ENCODE measurements at regions not wholly inside any gene's neighbourhood (a gene's known extent, or its start where the extent isn't known, plus 50 kb on each side); places are given as distances from the start of the nearest gene placed in this dataset.
"Not testable (repeated sequence)": the region's sequence is repeated elsewhere in the genome, so short reads cannot be mapped to it uniquely, and the experiment has no call there.

DNA sequence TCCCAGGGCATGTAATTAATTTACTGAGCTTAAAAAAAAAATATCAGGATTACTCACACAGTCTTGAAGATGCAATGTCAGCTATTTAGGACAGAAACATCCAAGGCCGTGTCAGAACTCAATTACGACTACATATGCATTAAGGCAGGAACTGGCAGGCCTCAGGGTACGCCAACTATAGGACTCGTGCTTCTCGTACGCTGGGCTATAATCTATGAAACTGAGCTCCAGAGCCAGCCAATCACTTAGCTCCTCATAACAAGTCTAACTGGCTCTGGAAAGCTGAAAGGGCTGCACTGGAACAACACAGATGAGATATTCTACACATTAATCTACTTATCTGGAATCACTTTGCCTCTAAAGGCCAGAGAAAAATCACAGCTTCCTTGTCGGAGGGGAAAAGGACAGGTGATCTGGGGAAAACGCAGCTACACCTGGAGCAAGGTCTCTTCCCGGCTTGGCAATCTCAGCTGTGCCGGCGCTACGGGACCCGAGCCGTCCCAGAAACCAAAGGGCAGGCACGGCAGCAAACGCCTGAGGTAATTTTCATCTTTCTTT lies 212.0 kb downstream of the DEPDC1B start:
- peak; percentile 29 for DNase-seq

- no peak for DNase-seq
Observed at GRCh38 chr5:60487476-60487875, 212.5 kb downstream of the DEPDC1B start.

GRCh38 chr5:60485361-60485760 lies 214.6 kb downstream of the DEPDC1B start:
- no peak for DNase-seq

DNA sequence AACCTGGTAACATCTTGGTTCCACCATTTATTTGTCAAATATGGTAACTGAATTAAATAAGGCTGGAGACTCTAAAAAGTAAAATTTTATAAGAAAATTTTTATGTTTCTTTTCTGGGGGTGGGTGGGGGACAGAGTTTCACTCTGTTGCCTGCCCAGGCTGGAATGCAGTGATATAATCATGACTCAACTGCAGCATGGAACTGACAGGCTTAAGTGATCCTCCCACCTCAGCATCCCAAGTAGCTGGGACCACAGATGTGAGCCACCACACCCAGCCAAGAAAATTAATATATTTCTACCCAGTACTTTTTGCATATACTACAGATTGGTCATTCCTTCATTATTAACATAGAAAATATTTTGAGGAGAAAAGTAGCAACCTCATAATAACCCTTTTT lies 216.9 kb downstream of the DEPDC1B start:
- no peak for DNase-seq

- DNase-seq = no peak
Observed at GRCh38 chr5:60482301-60482700, 217.7 kb downstream of the DEPDC1B start.

- no peak for DNase-seq
Observed at GRCh38 chr5:60479542-60479941, 220.4 kb downstream of the DEPDC1B start.

DNA sequence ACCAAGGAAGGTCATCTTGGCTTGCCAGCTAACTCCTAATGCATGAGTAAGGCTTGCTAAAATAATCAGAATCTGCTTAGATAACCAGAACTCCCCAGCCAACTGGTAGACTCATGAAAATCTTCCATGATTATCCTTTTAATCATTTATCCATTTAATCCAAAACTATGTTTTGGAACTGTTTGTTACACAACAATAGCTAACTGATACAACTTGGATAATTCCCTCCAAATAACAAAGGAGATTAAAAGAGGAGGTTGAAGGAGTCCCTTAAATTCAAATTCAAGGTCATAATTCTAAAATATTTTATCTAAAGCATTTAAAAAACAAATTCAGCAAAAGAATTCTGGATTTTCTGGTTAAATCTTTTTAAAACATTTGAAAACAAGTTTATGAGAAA lies 222.1 kb downstream of the DEPDC1B start:
- DNase-seq = no peak

DNA sequence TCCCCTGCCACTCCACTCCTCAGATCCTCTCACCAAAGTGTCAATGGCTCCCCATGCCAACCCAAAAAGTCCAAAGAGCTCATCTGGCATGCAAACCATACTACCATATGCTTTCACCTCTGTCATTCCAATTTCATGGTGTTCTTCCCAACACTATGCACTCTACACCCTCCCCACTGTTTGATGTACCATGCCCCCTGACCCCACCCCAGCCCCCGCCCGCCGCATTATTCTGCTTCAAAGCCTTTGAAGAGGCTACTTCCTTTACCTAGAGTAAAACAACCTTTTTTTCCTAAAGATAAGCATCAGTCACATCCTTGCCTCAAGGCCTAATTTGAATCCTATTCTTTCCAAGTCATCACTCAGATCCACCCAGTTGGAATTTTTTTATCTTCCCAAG lies 226.3 kb downstream of the DEPDC1B start:
- DNase-seq = no peak

DNA sequence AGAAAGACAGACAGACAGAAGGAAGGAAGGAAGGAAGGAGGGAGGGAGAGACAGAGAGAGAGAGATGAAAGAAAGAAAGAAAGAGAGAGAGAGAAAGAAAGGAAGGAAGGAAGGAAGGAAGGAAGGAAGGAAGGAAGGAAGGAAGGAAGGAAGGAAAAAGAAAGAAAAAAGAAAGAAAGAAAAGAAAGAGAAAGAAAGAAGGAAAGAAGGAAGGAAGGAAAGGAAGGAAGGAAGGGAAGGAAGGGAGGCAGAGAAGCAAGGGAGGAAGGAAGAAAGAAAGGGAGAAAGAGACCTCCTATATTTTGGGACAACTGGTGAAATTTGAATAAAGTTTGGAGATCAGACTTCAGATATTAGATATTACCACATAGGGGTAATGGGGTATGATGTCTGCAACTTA lies 226.9 kb downstream of the DEPDC1B start:
- not testable (repeated sequence) for DNase-seq

GRCh38 chr5:60470881-60471280 lies 229.1 kb downstream of the DEPDC1B start:
- DNase-seq = no peak

DNA sequence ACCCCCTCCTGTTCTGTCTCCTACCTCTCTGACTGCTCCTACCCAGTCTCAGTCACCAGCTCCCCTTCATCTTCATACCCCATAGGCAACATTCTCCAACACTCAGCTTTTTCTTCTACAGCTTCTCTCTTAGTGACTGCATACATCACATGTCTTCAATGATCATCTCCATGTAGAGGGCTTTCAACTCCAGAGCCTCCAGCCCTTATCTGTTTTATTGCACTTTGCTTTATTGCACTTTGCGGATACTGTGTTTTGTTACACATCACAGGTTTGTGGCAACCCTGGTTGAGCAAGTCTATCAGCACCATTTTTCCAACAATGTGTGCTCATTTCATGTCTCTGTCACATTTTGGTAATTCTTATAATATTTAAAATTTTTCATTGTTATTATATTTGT lies 230.7 kb downstream of the DEPDC1B start:
- DNase-seq = no peak

GRCh38 chr5:60463179-60463868 lies 236.6 kb downstream of the DEPDC1B start:
- DNase-seq = no peak

DNA sequence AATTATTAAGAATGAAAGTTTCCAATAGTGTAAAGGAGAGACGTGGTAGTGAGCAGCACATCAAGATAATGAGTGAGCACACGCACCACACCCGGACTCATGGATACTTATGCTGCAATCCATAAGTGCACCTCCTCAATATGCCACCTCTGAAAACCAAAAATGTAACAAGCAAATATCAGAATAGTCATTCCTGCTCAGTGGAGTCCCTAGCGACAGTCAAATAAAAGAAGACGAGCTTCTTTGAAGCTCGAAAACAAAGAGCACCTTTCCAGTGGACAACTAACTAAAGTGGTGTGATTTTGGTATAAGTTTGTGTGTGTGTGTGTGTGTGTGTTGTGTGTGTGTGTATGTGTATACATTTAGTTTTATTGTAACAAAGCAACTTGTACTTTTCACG lies 241.3 kb downstream of the DEPDC1B start:
- DNase-seq = no peak

DNA sequence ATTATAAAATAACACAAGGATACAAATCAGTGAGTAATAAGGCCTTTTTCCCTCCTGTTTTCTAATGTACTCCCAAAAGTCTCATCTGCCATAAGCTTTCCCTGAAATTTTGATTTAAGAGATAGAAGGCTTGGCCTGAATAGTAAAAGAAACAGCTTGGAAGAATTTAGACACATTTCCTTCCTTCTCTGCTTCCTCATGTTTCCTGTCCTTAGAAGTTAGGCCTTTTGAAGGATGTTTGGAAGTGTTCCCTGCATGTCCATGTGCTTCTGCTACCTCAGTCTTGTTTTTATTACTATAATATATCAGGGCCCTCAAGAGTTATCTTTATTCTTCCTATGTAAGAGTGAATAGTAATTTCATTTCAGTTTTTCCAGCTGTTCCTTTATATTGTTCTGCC lies 242.7 kb downstream of the DEPDC1B start:
- no peak for DNase-seq

- DNase-seq = no peak
Observed at GRCh38 chr5:60455589-60455988, 244.4 kb downstream of the DEPDC1B start.

- DNase-seq = not testable (repeated sequence)
Observed at GRCh38 chr5:60454277-60454676, 245.7 kb downstream of the DEPDC1B start.

DNA sequence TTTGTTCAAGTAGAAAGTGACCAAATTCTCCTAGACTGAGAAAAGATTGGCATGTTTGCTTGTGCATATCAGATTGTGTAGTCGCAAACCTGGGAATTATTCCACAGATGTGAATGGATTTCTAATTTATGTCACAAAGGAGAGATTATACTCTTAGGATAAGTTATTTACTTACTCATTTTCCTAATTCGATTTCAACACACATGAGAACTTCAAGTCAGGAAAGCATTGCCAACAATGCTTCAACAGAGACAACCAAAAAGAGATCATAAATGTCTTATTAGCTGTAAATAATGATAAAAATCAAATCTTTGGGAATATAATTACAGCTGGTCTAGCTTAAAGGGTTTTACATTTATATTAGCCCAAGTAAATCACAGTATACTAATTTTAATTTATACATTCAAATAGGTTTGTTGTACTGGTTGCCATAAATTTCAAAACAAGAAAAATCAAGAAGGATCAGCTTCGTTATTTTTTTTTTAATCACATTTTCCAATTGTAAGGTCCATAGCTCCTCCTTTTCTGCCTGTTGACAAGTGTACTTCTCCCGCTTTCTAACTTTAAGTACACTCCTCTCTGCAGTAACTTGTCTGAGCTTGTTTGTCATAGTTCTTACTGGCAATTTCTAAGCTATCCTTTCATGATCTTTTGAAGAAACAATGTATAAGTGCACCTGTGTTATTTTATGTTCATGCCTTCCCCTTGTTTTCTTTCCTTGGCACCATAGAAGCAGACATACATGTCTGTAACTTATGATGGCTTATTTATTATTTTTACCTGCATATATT lies 246.6 kb downstream of the DEPDC1B start:
- no peak for DNase-seq

DNA sequence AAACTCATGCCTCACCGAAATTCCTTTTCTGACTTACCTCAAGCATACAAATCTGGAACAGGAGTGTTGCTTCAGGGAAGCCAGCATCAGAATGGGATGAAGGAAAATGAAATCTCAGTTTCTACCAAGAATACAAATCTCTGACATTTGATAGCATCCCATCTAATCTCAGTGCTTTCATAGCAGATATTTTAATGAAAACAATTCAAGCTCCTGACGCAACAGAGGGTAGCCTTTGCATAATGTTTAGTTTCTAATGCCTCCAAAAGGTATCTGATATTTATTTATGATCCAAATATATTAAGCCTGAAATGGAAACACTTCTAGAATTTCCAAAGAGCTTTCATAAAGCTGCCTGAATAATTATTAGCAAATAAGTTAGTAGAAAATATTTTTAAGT lies 251.4 kb downstream of the DEPDC1B start:
- DNase-seq = no peak

- no peak for DNase-seq
Observed at GRCh38 chr5:60447488-60447920, 252.5 kb downstream of the DEPDC1B start.

GRCh38 chr5:60446917-60447316 lies 253.0 kb downstream of the DEPDC1B start:
- no peak for DNase-seq

- no peak for DNase-seq
Observed at GRCh38 chr5:60445921-60446320, 254.0 kb downstream of the DEPDC1B start.

DNA sequence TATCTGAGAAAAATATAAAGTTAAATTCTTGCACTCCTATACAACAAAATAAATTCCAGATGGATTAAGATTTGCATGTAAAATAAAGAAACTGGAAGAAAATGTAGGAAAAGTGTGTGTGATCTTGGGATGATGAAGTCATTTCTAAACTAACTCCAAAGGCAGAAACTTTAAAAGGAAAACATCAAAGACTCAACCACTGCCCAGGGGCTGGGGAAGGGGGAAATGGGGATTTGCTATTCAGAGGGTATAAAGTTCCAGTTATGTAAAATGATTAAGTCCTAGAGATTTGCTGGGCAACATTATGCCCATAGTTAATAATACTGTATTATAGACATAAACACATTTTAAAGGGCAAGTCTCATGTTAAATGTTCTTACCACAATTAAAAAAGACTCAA lies 254.5 kb downstream of the DEPDC1B start:
- DNase-seq = no peak

- DNase-seq = no peak
Observed at GRCh38 chr5:60444661-60445360, 255.2 kb downstream of the DEPDC1B start.

DNA sequence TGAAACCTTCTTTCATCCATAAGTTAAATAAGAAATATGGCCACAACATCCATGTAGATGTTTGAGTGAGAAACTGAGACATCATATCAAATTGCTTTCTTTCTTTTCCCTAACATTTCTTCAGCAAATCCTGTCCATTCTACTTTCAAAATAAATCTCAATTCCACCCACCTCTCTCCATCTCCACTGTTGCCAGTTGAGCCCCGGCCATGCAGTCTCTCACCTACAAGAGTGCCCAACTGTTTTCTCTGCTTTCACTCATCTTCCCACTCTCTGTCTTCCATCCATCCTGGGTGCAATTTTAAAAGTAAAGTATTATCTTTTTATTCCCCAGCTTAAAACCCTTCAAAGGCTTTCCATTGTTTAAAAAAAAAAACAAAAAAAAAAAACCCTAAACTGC lies 260.4 kb downstream of the DEPDC1B start:
- no peak for DNase-seq
